ENCODE measurements at regions not wholly inside any gene's neighbourhood (a gene's known extent, or its start where the extent isn't known, plus 50 kb on each side); places are given as distances from the start of the nearest gene placed in this dataset.

- Mint-ChIP-seq H3K36me3 (ENCODE audit: low read depth) (no peaks in the 10 kb centered on the region), H3K4me1 (ENCODE audit: low read depth) (no peaks in the 10 kb centered on the region), H3K9me3 (no peaks in the 10 kb centered on the region), H3K4me3 (no peak overlapping the region), H3K27me3 (ENCODE audit: insufficient read depth) (peaks cover 14% of the 10 kb centered on the region), H3K27ac (no peak overlapping the region)
- no peak for TF ChIP-seq CTCF (IDR thresholded peaks at IDR 0.05)
- DNase-seq, result no peak
Measured at GRCh38 chr16:22739077-22739476, 74.9 kb upstream of the HS3ST2 start.

GRCh38 chr16:22743401-22743800, 70.6 kb upstream of the HS3ST2 start:
- no peaks in the 10 kb centered on the region for H3K4me1 Mint-ChIP-seq (ENCODE audit: low read depth)
- TF ChIP-seq CTCF (IDR thresholded peaks at IDR 0.05), result no peak
- H3K36me3 Mint-ChIP-seq (ENCODE audit: low read depth), result no peaks in the 10 kb centered on the region
- no peak overlapping the region for H3K4me3 Mint-ChIP-seq
- H3K27ac Mint-ChIP-seq, result no peak overlapping the region
- H3K27me3 Mint-ChIP-seq (ENCODE audit: insufficient read depth), result no peaks in the 10 kb centered on the region; the same call in 1 of the 2 replicates
- H3K9me3 Mint-ChIP-seq, result no peaks in the 10 kb centered on the region
- no peak for DNase-seq

GRCh38 chr16:22751104-22751667, 62.8 kb upstream of the HS3ST2 start:
- Mint-ChIP-seq H3K4me3 (no peak overlapping the region), H3K36me3 (ENCODE audit: low read depth) (no peaks in the 10 kb centered on the region), H3K27ac (no peak overlapping the region), H3K9me3 (no peaks in the 10 kb centered on the region), H3K27me3 (ENCODE audit: insufficient read depth) (peaks cover 4% of the 10 kb centered on the region; the same call in 1 of the 2 replicates), H3K4me1 (ENCODE audit: low read depth) (no peaks in the 10 kb centered on the region)
- no peak for DNase-seq
- no peak for TF ChIP-seq CTCF (IDR thresholded peaks at IDR 0.05)

GRCh38 chr16:22751685-22752084, 62.3 kb upstream of the HS3ST2 start:
- no peak for TF ChIP-seq CTCF (IDR thresholded peaks at IDR 0.05)
- H3K4me1 Mint-ChIP-seq (ENCODE audit: low read depth), result no peaks in the 10 kb centered on the region
- peaks cover 4% of the 10 kb centered on the region; the same call in 1 of the 2 replicates for H3K27me3 Mint-ChIP-seq (ENCODE audit: insufficient read depth)
- DNase-seq, result no peak
- no peaks in the 10 kb centered on the region for H3K9me3 Mint-ChIP-seq
- H3K4me3 Mint-ChIP-seq, result no peak overlapping the region
- H3K36me3 Mint-ChIP-seq (ENCODE audit: low read depth), result no peaks in the 10 kb centered on the region
- H3K27ac Mint-ChIP-seq, result no peak overlapping the region

GRCh38 chr16:22753451-22753850, 60.5 kb upstream of the HS3ST2 start:
- Mint-ChIP-seq H3K27ac (no peak overlapping the region), H3K9me3 (no peaks in the 10 kb centered on the region), H3K4me1 (ENCODE audit: low read depth) (no peaks in the 10 kb centered on the region), H3K36me3 (ENCODE audit: low read depth) (no peaks in the 10 kb centered on the region), H3K4me3 (no peak overlapping the region), H3K27me3 (ENCODE audit: insufficient read depth) (peaks cover 5% of the 10 kb centered on the region; the same call in 1 of the 2 replicates)
- TF ChIP-seq CTCF (IDR thresholded peaks at IDR 0.05), result no peak
- DNase-seq, result no peak

- Mint-ChIP-seq H3K27me3 (ENCODE audit: insufficient read depth) (peaks cover 5% of the 10 kb centered on the region), H3K9me3 (no peaks in the 10 kb centered on the region), H3K36me3 (ENCODE audit: low read depth) (no peaks in the 10 kb centered on the region), H3K27ac (no peak overlapping the region), H3K4me1 (ENCODE audit: low read depth) (no peaks in the 10 kb centered on the region), H3K4me3 (no peak overlapping the region)
- TF ChIP-seq CTCF (IDR thresholded peaks at IDR 0.05), result no peak
- no peak for DNase-seq
Measured at GRCh38 chr16:22754577-22754976, 59.4 kb upstream of the HS3ST2 start.

Measured in HFFc6 (cell line).